Endothelial cell of umbilical vein (primary cell): ENCODE measurements at regions not wholly inside any gene's neighbourhood (a gene's known extent, or its start where the extent isn't known, plus 50 kb on each side); places are given as distances from the start of the nearest gene placed in this dataset.

Experiments used
- BruUV-seq: library from RNA; stranded (reverse); fragments of 400-500 nt; replicated peaks from 2 replicates; lab custom pipeline; 2021; lab: Mats Ljungman, UMichigan
- CTCF ChIA-PET: fragments of 300-600, 350-600 bp; sonication (Branson Sonifier 250); formaldehyde crosslinking; loops from one replicate; lab custom pipeline; 2021; ENCODE audit warnings: antibody characterized with exemption, inconsistent platforms; lab: Charles Lee
- POLR2A ChIA-PET: fragments of 300-600, 350-600 bp; sonication (Branson Sonifier 250); formaldehyde crosslinking; loops from one replicate; lab custom pipeline; 2021; ENCODE audit warnings: antibody characterized with exemption, inconsistent platforms; lab: Charles Lee
- DNase-seq: peaks from one replicate; pipeline ENCODE4 v3.0.0-alpha.2; 2011; ENCODE audit warnings: low read depth, low spot score
- FAIRE-seq: peaks from 2 replicates; lab custom pipeline; 2011; peaks lifted over from hg19 to GRCh38; lab: Jason Lieb, UNC
- H2AFZ ChIP-seq: 2 replicates; pipeline ENCODE4 v1.6.0; 2012; ENCODE audit warnings: low read depth, low read length, control low read depth, inconsistent platforms
- H3K27ac ChIP-seq: 2 replicates; pipeline ENCODE4 v1.5.1; 2011; ENCODE audit warnings: low read depth, mild to moderate bottlenecking, control low read depth, low read length, moderate library complexity; ENCODE audit not compliant: insufficient read depth
- H3K27me3 ChIP-seq, 2 experiments: 2 replicates each; pipeline versions ENCODE4 v1.6.0 to v1.6.1; 2011; ENCODE audit warnings: low read length in 2 of 2, mixed read lengths in 1 of 2; ENCODE audit not compliant: control insufficient read depth in 2 of 2, insufficient read depth in 2 of 2
- H3K36me3 ChIP-seq, 2 experiments: 2 replicates in 1 of 2; 3 replicates in 1 of 2; pipeline ENCODE4 v1.5.1; 2011; ENCODE audit warnings: low read length in 2 of 2, mild to moderate bottlenecking in 1 of 2, moderate library complexity in 1 of 2; ENCODE audit not compliant: control insufficient read depth in 2 of 2, insufficient read depth in 2 of 2; ENCODE audit errors: extremely low read depth in 1 of 2
- H3K4me1 ChIP-seq: 3 replicates; pipeline ENCODE4 v1.5.1; 2011; ENCODE audit warnings: mild to moderate bottlenecking, low read length; ENCODE audit not compliant: control insufficient read depth, insufficient read depth; ENCODE audit errors: extremely low read depth
- H3K4me2 ChIP-seq: 2 replicates; pipeline ENCODE4 v1.6.1; 2011; ENCODE audit warnings: low read length, control low read depth, mixed read lengths; ENCODE audit not compliant: insufficient read depth
- H3K4me3 ChIP-seq, 3 experiments: fragments of 200-600 bp in 1 of 3; sonication (generic), shearing (Covaris generic) in 1 of 3; replicated peaks in 1 of 3; 2 replicates each; pipeline ENCODE4 v1.5.1; 2011 to 2016; ENCODE audit warnings: control low read depth in 3 of 3, low read length in 3 of 3, mild to moderate bottlenecking in 2 of 3, inconsistent platforms in 1 of 3, low read depth in 1 of 3, moderate library complexity in 1 of 3; ENCODE audit not compliant: insufficient read depth in 1 of 3
- H3K79me2 ChIP-seq: 2 replicates; pipeline ENCODE4 v1.6.0; 2012; ENCODE audit warnings: low read length, inconsistent platforms; ENCODE audit not compliant: control insufficient read depth, insufficient read depth
- H3K9ac ChIP-seq: replicated peaks from 2 replicates; pipeline ENCODE3; 2011; ENCODE audit warnings: low read length, control low read depth; ENCODE audit not compliant: insufficient read depth; ENCODE audit errors: extremely low read depth
- H3K9me1 ChIP-seq: replicated peaks from 3 replicates; pipeline ENCODE4 v1.6.0; 2011; ENCODE audit warnings: mild to moderate bottlenecking, low read length; ENCODE audit not compliant: control insufficient read depth, insufficient read depth; ENCODE audit errors: extremely low read depth
- H3K9me3 ChIP-seq: replicated peaks from 2 replicates; pipeline ENCODE4 v1.5.1; 2012; ENCODE audit warnings: low read length, inconsistent platforms; ENCODE audit not compliant: control insufficient read depth, insufficient read depth
- H4K20me1 ChIP-seq: replicated peaks from 2 replicates; pipeline ENCODE3; 2011; ENCODE audit warnings: mild to moderate bottlenecking, low read length; ENCODE audit not compliant: control insufficient read depth, insufficient read depth; ENCODE audit errors: extremely low read depth
- CTCF ChIP-seq, 2 donors: IDR thresholded peaks; 1 replicate in 1 of 2; 2 replicates in 1 of 2; pipeline ENCODE4 v1.5.1; 2011; ENCODE audit warnings: low read length in 2 of 2, mild to moderate bottlenecking in 2 of 2, moderate library complexity in 2 of 2, control low read depth in 1 of 2, inconsistent platforms in 1 of 2, low read depth in 1 of 2; ENCODE audit not compliant: insufficient read depth in 1 of 2; ENCODE audit errors: extremely low read depth in 1 of 2
- FOS ChIP-seq: IDR thresholded peaks from 2 replicates; pipeline ENCODE4 v1.6.1; 2011; ENCODE audit warnings: mild to moderate bottlenecking, low read length, moderate library complexity, borderline replicate concordance; ENCODE audit not compliant: insufficient read depth
- GATA2 ChIP-seq: IDR thresholded peaks from 2 replicates; pipeline ENCODE4 v1.7.0; 2011; ENCODE audit warnings: low read depth, mild to moderate bottlenecking, moderate library complexity, mixed read lengths, low read length; ENCODE audit not compliant: insufficient read length, insufficient read depth
- JUN ChIP-seq: IDR thresholded peaks from 2 replicates; pipeline ENCODE4 v1.6.1; 2011; ENCODE audit warnings: borderline replicate concordance, low read depth; ENCODE audit not compliant: insufficient read length, insufficient read depth
- MYC ChIP-seq: IDR thresholded peaks from one replicate; pipeline ENCODE4 v1.6.1; 2011; ENCODE audit warnings: mild to moderate bottlenecking, low read depth, low read length
- POLR2A ChIP-seq: IDR thresholded peaks from 2 replicates; pipeline ENCODE4 v1.6.1; 2012; ENCODE audit warnings: low read depth, mild to moderate bottlenecking, control low read depth, low read length
- POLR2AphosphoS5 ChIP-seq: IDR thresholded peaks from 2 replicates; pipeline ENCODE4 v1.6.1; 2012; ENCODE audit warnings: low read depth, mild to moderate bottlenecking, control low read depth, low read length, moderate library complexity; ENCODE audit not compliant: insufficient read depth
- dilution Hi-C: fragments of 300-500 bp; cut with MboI; formaldehyde crosslinking; loops from one replicate; pipeline ENCODE4 v1.15.0; 2019; ENCODE audit warnings: low sequenced_read_pairs; ENCODE audit not compliant: extremely low pct_ligation_motif_present
- intact Hi-C: fragments of 100-400 bp; cut with micrococcal nuclease; formaldehyde crosslinking; loops from one replicate; pipeline ENCODE4 v1.10.0; 2022
- TF ChIP-seq, protein P1 (sequence below): IDR thresholded peaks from 2 replicates; pipeline ENCODE4 v1.6.1; 2011; ENCODE audit not compliant: insufficient read depth, insufficient read length

GRCh38 chr18:70432804-70433400 is 144.1 kb downstream of the SOCS6 start:
- no peaks in the 10 kb centered on the region for H3K36me3 ChIP-seq
- no peaks in the 10 kb centered on the region for H3K9me3 ChIP-seq
- H4K20me1 ChIP-seq, result no peaks in the 10 kb centered on the region
- POLR2A ChIA-PET, result no interaction called here
- H3K27ac ChIP-seq, result no peak overlapping the region
- TF ChIP-seq POLR2A (no peak), GATA2 (no peak), MYC (no peak), JUN (no peak), POLR2AphosphoS5 (no peak), CTCF (IDR thresholded peaks at IDR 0.05; ENCODE audit: extremely low read depth in 1 of 2, insufficient read depth in 1 of 2, low read depth in 1 of 2, low read length in 2 of 2) (no peak), FOS (no peak)
- TF ChIP-seq, protein P1, sequence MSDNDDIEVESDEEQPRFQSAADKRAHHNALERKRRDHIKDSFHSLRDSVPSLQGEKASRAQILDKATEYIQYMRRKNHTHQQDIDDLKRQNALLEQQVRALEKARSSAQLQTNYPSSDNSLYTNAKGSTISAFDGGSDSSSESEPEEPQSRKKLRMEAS, result no peak
- BruUV-seq, result no TSS peak
- no peaks in the 10 kb centered on the region for H3K9me1 ChIP-seq
- H3K4me2 ChIP-seq, result no peak overlapping the region
- DNase-seq (no peak), FAIRE-seq (no peak)
- dilution Hi-C loops (no loop called here), intact Hi-C loops (no loop called here)
- peak overlapping the region; percentile 7 for H2AFZ ChIP-seq
- H3K4me3 ChIP-seq, result no peak overlapping the region
- H3K79me2 ChIP-seq, result no peaks in the 10 kb centered on the region
- CTCF ChIA-PET, result interaction anchor here (0.8 to 8.0 kb wide), 25 partner anchors 9 to 1586 kb away, joined by 3 to 304 read pairs (median 10); partner anchors contain the start of gene RTTN
- H3K27me3 ChIP-seq, result no peaks in the 10 kb centered on the region
- no peaks in the 10 kb centered on the region for H3K4me1 ChIP-seq
- H3K9ac ChIP-seq, result no peak overlapping the region
